Umbilical cord (tissue), 1 donor: ENCODE measurements at regions not wholly inside any gene's neighbourhood (a gene's known extent, or its start where the extent isn't known, plus 50 kb on each side); places are given as distances from the start of the nearest gene placed in this dataset.
"Not testable (repeated sequence)": the region's sequence is repeated elsewhere in the genome, so short reads cannot be mapped to it uniquely, and the experiment has no call there.

ENCODE experiments used
- DNase-seq: peaks from one replicate; pipeline ENCODE4 v3.0.0-alpha.2; 2015; ENCODE audit warnings: low spot score

- DNase-seq, result no peak
Measured at GRCh38 chr13:80177327-80177726, 163.6 kb downstream of the SPRY2 start.

GRCh38 chr13:80173224-80173623, 167.7 kb downstream of the SPRY2 start:
- peak; percentile 38 for DNase-seq

GRCh38 chr13:80171096-80171495, 169.8 kb downstream of the SPRY2 start:
- no peak for DNase-seq

- peak; percentile 33 for DNase-seq
Measured at GRCh38 chr13:80168089-80168850, 172.7 kb downstream of the SPRY2 start.

GRCh38 chr13:80166352-80166751, 174.6 kb downstream of the SPRY2 start:
- DNase-seq, result no peak

GRCh38 chr13:80164462-80164861, 176.5 kb downstream of the SPRY2 start:
- DNase-seq, result no peak

GRCh38 chr13:80161896-80162295, 179.0 kb downstream of the SPRY2 start:
- DNase-seq, result no peak

GRCh38 chr13:80161219-80161618, 179.7 kb downstream of the SPRY2 start:
- no peak for DNase-seq

- no peak for DNase-seq
Measured at GRCh38 chr13:80160110-80160509, 180.8 kb downstream of the SPRY2 start.

- DNase-seq, result peak; percentile 82
Measured at GRCh38 chr13:80157261-80157932, 183.5 kb downstream of the SPRY2 start.

GRCh38 chr13:80152142-80152541, 188.8 kb downstream of the SPRY2 start:
- not testable (repeated sequence) for DNase-seq

- DNase-seq, result no peak
Measured at GRCh38 chr13:80151016-80151415, 189.9 kb downstream of the SPRY2 start.

GRCh38 chr13:80149736-80150135, 191.2 kb downstream of the SPRY2 start:
- DNase-seq, result peak; percentile 49

GRCh38 chr13:80145171-80145690, 195.7 kb downstream of the SPRY2 start:
- no peak for DNase-seq

- no peak for DNase-seq
Measured at GRCh38 chr13:80144493-80144892, 196.4 kb downstream of the SPRY2 start.

- peak; percentile 94 for DNase-seq
Measured at GRCh38 chr13:80141123-80141849, 199.6 kb downstream of the SPRY2 start.

- DNase-seq, result no peak
Measured at GRCh38 chr13:80140685-80141084, 200.2 kb downstream of the SPRY2 start.

GRCh38 chr13:80139196-80139595, 201.7 kb downstream of the SPRY2 start:
- no peak for DNase-seq

GRCh38 chr13:80137994-80138393, 202.9 kb downstream of the SPRY2 start:
- DNase-seq, result no peak

- no peak for DNase-seq
Measured at GRCh38 chr13:80134346-80134745, 206.6 kb downstream of the SPRY2 start.

- peak; percentile 36 for DNase-seq
Measured at GRCh38 chr13:80133631-80134261, 207.2 kb downstream of the SPRY2 start.
